IPS DF 4.7 (cell line): ENCODE measurements at regions not wholly inside any gene's neighbourhood (a gene's known extent, or its start where the extent isn't known, plus 50 kb on each side); places are given as distances from the start of the nearest gene placed in this dataset.

Experiments used
- DNase-seq: peaks from one replicate; pipeline ENCODE4 v3.0.0-alpha.2; 2013; ENCODE audit warnings: low spot score; ENCODE audit errors: extremely low read depth

- DNase-seq: no peak
Observed at GRCh38 chr7:156234192-156234591, 406.4 kb upstream of the RNF32 start.

GRCh38 chr7:156232931-156233705, 407.5 kb upstream of the RNF32 start:
- DNase-seq: no peak

DNA sequence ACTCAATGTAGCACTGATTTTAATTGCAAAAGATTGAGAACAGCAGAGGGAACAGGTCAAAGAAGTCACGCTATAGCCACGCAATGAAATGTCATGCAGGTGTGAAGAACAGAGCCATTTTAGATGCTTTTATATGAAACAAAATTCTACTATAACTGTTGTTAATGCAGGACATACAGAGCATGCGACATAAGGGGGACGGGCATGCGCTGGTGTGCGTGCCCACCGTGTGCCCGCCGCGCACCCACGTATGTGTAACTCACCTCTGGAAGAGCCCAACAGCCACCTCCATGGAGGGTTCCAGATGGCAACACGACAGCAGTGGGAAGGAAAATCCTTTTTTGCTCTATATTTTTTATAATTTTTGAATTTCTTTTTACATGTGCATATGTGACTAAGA, 410.0 kb upstream of the RNF32 start:
- no peak for DNase-seq

DNA sequence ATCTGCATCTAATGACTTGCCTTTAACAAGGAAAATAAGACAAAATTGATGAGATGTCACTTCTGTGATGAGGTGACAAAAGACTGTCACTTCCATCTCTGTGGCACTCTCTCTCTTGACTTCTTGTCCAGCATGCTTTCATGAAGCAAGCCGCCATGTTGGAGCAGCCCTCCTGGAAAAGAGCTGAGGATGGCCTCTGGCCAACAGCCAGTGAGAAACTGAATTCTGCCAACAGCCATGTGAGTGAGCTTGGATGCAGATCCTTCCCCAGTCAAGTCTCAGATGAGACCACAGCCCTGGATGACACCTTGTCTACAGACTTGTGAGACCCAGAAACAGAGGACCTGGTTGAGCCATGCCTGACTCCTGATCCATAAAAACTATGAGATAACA, 412.6 kb upstream of the SHH start:
- no peak for DNase-seq

- DNase-seq: no peak
Observed at GRCh38 chr7:156223935-156224832, 411.9 kb upstream of the SHH start.

GRCh38 chr7:156222611-156223010, 410.3 kb upstream of the SHH start:
- no peak for DNase-seq

- DNase-seq: no peak
Observed at GRCh38 chr7:156222151-156222550, 409.9 kb upstream of the SHH start.

DNA sequence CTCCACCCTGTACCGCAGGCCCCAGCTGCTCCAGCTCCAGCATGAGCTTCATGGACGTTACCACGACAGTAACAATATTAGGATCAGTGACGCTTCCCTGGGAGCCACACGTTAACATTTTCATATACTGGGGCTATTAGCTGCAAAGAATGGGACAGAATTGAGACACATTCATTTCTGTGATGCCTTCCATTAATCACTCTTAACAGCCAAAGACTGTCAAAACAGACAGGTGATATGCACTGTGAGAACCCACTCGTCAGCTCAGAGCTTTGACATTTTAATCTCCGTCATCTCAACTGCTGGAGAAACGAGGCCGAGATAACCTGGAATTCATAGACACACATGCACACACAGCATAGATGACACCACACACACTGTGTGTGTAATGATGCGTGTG, 408.4 kb upstream of the SHH start:
- no peak for DNase-seq

DNA sequence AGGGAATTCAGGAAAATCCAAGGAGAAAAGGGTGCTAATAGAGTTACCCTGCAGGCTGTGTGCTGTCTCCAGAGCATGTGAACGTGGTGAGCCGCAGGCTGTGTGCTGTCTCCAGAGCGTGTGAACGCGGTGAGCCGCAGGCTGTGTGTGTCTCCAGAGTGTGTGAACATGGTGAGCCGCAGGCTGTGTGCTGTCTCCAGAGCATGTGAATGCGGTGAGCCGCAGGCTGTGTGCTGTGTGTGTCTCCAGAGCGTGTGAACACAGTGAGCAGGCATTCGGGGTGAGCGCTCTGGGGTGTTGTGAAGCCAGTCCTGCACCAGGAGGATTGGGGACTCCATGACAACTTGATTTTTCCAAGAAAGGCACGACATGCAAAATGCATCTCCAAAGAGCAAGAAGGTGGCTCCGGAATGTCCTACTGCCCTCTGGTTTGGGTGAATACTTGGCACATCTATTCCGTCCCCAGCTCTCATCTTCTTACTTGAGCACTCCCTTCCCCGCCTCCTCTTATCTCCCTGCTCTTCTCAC, 407.9 kb upstream of the SHH start:
- no peak for DNase-seq

GRCh38 chr7:156219307-156220077, 407.2 kb upstream of the SHH start:
- DNase-seq: no peak

DNA sequence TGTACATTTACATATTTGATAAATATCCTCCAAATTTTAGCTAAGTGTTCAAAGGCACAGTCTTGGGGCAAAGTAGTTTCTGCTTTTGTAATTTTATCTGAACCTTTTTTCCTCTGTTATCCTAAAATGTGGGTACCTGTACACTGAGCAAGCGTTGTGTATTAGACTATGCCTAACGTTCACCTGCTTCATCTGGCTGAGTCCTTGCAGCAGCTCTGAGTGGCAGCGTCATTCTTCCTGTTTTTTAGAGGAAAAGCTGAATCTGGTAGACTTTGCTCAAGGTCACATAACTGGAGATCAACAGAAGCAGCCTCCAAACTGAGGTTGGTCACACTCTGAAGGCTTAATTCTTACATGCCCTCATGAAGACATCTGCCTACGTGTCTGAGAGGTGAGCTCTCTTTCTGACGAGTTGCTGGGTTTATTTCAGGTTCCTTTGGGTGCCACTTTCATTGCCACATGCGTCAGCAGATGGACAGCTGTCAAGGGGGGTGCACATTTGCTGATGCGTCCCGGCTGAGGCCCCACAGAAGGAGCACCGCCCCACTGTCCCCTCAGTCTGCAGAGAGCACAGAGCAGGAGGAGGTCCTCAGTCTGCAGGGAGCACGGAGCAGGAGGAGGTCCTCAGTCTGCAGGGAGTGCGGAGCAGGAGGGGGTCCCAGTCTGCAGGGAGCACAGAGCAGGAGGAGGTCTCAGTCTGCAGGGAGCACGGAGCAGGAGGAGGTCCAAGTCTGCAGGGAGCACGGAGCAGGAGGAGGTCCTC, 406.5 kb upstream of the SHH start:
- DNase-seq: no peak

GRCh38 chr7:156217803-156218202, 405.5 kb upstream of the SHH start:
- DNase-seq: no peak

GRCh38 chr7:156209087-156209486, 396.8 kb upstream of the SHH start:
- no peak for DNase-seq

GRCh38 chr7:156207306-156207705, 395.0 kb upstream of the SHH start:
- no peak for DNase-seq

DNA sequence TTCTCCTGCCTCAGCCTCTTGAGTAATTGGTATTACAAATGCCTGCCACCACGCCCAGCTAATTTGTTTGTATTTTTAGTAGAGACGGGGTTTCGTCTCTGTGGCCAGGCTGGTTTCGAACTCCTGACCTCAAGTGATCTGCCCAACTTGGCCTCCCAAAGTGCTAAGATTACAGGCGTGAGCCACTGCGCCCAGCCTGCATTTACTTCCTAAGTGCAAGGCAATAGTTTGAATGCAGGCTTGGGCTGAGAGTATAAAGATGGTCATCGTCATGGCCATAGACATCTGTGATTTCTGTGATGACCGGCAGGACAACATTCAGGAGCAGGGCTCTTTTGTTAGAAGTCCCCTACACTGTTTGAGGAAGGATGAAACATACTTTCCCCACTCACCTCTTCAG, 393.9 kb upstream of the SHH start:
- no peak for DNase-seq

DNA sequence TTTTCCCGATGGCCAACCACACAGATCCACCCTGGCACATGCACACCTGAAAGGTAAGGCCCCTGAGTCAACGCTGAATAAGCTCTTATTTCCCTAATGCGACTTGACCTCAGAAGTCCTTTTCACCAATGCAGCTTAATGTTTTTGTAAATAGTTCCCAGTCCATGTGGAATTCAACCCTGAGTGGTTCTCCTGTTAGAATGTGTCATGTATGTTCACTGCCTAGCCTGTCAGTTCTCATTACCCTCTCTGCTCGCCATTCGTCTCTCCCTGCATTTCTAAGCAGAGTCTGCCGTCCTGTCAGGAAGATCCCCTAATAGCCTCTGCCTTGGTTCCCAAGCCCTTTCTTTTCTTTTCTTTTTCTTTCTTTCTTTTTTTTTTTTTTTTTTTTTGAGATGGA, 392.6 kb upstream of the SHH start:
- DNase-seq: no peak

- DNase-seq: no peak
Observed at GRCh38 chr7:156203923-156204322, 391.7 kb upstream of the SHH start.

DNA sequence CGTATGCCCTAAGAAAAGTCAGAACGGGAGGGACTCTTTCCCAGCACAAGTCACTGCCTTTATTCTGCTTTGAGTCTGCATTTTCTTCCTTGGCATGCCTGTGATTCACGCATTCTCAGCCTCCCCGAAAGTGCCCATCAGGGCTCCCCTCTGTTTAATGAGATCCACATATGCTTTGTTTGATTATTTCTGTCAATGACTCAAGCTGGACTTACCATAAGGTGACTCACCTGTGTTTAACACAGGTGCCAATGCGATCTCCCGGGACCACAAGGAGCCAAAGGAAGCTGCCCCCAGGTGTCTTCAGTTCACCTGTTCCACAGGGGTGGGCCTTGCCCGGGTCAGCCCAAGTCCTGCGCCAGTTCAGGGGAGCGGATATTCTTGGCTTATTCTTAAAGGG, 386.0 kb upstream of the SHH start:
- DNase-seq: no peak

- no peak for DNase-seq
Observed at GRCh38 chr7:156196649-156197048, 384.4 kb upstream of the SHH start.

GRCh38 chr7:156195276-156195675, 383.0 kb upstream of the SHH start:
- no peak for DNase-seq

GRCh38 chr7:156194813-156195212, 382.6 kb upstream of the SHH start:
- DNase-seq: no peak
